COLO668 (cell line): ENCODE measurements at regions not wholly inside any gene's neighbourhood (a gene's known extent, or its start where the extent isn't known, plus 50 kb on each side); places are given as distances from the start of the nearest gene placed in this dataset.
A peak's percentile ranks its signal among the peaks of the same experiment; 100 is the strongest.

ENCODE experiments used
- DNase-seq: peaks from one replicate; lab custom pipeline; 2025; ENCODE audit not compliant: unreplicated experiment; lab: John Stamatoyannopoulos, UW

DNA sequence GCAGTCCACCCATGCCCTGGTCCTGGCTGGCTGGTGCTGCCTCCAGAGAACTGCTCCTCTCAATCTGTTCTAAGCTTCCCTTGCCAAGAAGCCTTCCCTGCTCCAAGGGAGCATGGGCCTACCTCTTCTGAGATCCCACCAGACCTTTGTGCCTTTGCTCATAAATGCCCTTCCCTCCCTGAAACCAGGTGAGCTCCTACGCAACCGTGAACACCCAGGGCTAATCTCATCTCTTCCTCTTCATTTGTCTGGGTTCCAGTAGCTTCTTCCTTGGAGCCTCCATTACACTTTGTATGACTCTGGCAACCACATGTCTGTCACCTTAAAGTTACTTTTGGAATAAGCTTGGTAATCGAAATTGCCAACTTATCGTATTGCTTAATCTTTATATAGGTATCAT lies 270.6 kb downstream of the PBX3 start:
- no peak for DNase-seq

DNA sequence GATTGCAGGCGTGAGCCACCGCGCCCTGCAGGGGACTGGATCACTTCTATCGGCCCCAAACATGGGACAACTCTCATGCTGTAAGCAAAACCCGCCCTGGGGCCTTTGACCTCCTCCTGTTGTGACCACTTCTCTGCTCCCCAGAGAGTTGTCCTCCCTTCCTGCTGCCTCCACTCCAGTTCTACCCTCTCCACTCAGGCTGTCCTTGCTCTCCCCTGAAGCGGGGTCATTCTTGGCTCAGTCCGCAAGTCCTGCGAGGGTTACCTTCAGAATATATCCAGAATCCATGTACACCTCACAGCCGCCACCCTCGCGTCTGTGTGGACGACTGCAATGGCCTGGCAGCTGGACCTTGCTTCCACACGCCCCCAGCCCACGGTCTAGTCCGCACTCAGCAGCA lies 273.7 kb downstream of the PBX3 start:
- DNase-seq, result no peak

DNA sequence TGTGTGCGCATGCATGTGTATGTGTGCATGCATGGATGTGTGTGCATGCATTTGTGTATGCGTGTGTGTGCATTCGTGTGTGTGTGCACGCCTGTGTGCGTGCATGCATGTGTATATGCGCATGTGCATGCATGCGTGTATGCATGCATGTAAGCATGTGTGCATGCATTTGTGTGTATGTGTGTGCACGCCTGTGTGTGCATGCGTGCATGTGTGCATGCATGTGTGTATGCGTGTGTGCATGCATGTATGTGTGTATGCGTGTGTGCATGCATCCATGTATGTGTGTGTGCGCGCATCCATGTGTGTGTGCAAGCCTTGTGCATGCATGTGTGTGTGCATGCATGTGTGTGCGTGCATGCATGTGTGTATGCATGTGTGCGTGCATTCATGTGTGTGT lies 276.8 kb downstream of the PBX3 start:
- DNase-seq, result no peak

DNA sequence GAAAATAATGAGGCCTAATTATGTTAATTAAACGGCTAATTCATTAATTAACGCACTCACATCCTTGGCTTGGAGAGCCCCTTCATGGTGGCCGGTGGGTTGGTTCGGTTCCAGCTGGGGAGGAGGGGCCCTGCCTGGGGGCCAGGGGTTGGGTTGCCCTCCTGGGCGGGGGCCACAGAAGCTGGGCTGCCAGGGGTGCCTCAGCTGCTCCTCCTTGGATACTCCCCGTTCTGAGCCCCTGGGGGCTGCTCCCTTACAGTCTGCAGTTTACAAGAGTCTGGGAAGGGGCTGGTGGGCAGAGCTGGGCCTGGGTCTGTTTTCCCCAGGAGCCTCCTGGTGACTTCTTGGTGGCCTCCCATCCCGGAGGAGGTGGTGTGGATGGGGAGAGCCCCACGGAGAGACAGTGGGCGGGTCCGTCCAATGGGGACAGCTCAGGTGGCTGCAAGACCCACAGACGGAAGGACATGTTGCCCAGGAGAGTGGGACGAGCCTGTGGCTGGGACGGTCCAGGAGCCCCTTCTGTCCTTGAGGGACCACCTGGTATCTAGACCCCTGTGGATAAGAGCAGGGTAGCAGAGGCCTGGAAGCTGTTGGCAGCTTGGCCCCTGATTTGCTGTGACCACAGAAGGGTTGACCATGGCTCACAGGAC lies 277.5 kb downstream of the PBX3 start:
- no peak for DNase-seq

DNA sequence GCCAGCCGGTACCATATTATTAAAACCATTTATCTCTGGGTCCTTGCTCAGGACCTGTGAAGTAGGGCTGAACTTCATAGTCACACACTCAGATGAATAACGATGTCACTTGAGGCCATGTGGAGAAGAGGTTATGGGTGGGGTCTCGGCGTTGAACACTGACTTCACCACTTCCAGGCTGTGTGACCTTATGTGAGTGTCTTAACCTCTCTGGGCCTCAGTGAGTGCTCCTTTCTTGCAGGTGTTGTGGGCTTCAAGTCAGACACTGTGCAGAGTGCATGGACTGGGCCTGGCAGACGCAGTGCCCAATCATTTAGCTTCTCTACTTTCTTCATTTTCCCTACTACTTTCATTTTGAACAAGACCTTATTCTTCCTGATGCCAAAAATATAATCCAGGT lies 278.8 kb downstream of the PBX3 start:
- no peak for DNase-seq

DNA sequence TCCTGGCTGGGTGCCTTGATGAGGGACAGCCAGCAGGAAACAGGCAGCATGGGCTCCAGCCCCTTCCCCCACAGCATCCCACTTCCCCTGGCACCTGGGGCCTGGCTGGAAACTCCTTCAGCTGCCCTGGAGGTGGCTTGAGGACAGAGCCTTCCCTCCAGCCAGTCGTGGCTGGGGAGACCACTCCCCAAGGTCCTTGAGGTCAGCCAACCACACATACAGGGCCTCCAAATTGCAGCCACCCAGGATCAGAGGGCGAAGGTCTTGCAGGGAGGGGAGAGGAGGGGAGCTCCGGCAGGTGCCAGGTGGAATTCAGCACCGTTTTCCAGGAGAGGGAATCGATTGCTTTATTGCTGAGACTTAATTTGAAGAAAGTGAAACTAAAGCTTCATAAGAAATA lies 280.4 kb downstream of the PBX3 start:
- peak; percentile 9 for DNase-seq

DNA sequence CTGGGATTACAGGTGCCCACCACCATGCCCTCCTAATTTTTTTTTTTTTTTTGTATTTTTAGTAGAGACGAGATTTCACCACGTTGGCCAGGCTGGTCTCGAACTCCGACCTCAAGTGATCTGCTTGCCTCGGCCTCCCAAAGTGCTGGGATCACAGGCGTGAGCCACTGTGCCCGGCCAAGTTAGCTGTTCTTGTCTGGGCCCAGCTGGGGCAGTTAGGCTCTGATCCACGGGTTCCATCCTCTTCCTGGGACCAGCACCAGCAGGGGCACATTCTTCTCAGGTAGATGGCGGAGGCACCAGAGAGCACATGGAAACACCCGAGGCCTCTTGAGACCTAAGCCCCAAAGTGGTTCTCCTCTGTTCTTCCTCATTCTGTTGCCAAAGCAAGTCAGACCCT lies 281.6 kb downstream of the PBX3 start:
- no peak for DNase-seq

DNA sequence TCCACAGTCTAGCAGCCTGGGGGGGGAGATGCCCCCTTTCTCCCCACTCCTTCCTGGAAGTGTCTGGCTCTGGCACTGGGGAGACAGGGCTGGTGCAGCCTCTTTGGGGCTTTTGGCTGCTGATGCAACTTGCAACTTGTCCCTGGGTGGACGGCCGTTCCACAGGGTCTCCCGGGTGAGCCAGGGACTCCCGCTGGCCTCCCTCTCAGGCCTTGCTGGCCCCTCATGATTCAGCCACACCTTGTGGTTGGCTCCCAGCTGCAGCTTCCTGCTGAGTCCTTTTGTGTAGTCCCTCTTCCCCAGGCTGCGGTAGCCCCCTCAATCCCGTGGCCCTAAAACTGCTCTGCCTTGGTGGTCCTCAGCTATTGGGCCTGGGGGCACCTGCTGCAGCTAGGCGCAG lies 283.5 kb downstream of the PBX3 start:
- DNase-seq, result no peak

DNA sequence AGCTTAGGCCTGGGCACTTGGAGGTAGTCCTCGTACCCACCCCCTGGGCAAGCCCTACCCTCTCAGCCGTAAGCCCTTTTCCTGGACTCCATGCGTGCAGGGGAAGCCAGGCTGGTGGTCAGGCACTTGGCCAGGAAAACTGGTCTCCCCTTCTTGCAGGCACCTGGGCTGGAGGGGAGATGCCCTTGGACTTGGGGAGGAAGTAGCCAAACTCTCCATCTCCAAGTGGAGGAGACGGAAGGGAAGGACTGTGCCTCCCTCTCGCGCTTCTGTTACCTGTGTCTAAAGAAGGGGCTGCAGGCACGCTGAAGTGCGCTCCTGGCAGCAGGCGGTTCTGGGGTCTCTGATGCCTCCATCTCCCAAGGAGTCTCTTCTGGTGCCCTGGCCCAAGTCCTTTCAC lies 283.9 kb downstream of the PBX3 start:
- no peak for DNase-seq

DNA sequence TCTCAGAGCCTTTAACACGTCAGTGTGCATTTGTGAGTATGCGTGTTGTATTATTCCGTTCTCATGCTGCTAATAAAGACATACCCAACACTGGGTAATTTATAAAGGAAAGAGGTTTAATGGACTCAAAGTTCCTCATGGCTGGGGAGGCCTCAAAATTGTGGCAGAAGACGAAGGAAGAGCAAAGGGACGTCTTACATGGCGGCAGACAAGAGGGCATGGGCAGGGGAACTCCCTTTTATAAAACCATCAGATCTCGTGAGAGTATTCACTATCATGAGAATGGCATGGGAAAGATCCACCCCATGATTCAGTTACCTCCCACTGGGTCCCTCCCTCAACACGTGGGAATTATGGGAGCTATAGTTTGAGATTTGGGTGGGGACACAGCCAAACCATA lies 285.0 kb downstream of the PBX3 start:
- no peak for DNase-seq

DNA sequence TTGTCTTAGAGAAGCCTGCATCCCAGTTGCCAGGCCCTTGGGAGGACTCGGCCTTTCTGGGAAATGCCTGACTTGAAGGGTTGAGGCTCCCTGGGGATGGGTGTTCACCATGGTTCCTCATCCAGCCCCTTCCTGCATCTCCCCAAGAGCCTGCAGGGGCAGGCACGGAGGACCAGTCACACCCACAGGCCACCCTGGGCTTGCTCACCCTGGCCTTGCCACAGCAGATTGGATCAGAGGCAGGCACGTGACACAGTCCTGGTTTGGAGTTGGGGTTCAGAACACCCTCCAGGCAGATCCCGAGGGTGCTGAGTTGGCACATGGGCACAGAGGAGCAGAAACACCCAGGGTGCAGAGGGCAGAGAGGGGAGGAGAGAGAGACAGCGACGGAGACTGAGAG lies 286.1 kb downstream of the PBX3 start:
- no peak for DNase-seq

DNA sequence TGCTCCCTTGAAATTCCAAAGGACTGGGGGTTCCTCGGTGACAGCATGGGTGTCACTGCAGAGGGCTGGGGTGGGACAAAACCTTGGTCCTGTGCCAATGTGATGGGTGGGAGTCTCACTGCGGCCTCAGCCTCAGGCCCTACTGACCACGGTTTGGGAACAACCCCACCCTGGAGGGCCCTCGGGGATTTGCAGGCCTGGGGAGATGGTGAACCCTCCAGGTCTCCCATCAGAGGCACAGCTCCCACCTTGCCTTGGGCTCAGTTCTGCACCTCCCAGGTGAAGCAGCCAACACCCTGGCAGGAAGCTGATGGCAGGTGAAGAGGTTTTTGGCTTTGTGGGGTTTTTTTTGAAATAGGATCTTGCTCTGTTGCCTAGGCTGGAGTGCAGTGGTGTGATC lies 286.8 kb downstream of the PBX3 start:
- no peak for DNase-seq

DNA sequence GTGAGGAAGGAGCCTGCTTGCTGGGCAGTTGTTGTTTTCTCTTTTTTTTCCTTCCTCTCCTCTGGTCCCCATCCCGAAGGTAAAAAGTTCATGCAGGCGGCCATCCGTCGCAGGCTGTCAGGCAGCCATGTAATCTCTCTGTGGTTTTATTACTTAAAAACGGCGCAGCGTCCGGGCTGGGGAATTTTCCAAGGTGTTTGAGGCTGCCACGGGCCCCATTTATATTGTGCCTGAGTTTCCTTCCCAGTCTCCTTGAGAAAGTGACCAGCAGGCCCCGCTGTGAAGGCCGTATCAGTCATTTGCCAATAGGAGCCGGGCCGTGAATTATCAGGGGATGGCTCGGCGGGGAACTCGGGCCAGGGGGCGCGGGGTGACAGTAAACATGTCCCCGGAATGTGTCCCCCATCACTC lies 289.7 kb downstream of the PBX3 start:
- DNase-seq, result no peak

DNA sequence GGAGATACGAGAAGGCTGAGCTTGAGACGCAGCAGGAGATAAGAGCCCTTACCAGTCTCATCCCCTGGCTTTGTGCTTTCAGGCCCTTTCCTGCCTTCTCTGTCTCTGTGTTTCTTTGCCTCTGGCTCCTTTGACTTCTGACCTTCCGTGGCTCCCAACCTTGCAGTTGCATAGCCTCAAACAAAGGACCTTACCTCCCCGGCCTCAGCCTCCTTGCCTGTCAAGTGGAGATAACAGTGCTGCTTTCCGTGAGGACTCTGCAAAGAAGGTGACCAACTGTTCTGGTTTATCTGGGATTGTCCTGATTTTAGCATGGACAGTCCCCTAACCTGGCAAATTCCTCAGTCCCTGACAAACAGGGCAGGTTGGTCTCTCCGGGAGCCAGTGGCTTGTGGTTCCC lies 287.8 kb upstream of the MVB12B start:
- DNase-seq, result no peak

DNA sequence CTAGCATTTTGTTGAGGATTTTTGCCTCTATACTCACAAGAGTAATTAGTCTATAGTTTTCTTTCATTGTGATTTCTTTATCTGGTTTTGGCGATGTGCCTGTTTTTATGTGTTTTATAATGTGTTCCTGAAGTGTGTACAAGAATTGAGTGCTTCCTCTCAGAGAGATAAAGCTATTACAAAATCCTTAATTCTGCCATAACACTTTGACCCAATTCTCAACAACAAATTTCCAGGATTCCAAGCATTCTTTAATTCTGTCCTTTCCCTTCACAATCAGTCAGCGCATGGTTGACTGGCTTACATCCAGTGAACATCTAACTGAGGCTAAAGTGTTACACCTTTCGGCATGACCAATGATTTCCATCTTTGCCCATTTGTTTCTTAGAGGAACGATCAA lies 282.9 kb upstream of the MVB12B start:
- no peak for DNase-seq

DNA sequence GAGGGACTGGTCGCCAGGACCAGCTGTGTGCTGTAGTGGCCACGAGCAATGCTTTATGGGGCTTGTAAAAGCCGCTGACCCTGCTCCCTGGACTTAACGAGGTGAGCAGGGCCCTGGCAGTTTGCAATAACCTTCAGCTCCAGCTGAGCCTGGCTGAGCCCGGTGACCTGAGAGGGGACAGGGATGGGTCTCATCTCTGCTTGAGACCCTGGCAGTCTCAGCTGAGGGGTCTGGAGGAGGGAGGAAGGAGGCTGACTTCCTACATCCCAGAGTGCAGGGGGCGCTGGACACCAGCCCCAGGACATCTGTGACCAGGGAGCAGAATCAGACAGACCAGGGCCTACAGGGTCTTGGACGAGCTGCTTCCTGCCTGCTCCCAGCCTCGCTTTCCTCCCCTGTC lies 277.5 kb upstream of the MVB12B start:
- DNase-seq, result no peak

DNA sequence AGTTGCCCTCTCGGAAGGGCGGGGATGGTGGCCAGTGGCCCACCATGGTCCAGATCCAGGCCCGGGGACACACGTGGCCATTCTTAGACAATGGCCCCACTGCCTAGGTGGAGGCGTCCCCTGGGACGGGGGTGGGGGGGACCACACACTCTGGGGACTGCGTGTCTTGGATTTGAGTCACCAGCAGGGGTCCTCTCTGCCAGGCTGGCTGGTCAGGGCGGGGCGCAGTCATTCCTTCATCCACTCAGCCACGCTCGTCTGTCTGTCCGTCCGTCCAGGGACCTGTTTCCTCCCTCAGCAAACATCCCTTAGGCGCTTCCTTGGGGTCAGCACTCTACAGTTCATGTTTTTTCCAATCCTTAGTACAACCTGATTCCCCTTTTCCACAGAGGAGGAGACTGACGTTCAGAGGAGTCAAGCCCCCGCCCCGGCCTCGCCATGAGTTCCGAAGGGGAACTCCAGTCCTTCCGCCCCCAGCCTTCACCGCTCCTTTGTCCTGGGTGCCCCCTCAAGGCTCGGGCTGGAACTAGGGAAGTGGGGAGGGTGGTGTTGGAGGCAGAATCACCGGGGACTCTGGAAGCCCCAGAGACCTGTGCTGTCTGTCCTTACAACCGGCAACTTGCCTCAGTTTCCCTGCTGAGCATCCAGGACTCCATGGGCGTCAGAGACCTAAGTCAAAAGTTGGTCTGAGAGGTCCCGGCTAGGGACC lies 276.6 kb upstream of the MVB12B start:
- no peak for DNase-seq

DNA sequence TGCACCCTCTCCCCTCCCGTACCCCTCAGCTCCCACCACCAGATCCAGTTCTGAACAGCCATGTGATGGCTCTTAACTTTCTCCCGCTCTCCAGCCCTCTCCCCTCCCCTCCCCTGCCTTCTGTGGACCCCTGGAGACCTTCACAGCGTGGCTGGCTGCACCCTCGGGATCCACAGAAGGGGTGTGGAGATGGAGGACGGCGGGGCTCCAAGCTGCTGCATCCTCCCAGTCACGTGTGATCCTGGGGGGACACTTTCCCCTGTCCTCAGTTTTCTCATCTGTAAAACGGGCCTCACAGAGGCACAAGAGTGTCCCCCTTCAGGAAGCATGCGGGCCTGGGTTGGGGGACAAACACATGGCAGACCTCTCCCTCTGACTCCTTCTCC lies 276.0 kb upstream of the MVB12B start:
- no peak for DNase-seq

DNA sequence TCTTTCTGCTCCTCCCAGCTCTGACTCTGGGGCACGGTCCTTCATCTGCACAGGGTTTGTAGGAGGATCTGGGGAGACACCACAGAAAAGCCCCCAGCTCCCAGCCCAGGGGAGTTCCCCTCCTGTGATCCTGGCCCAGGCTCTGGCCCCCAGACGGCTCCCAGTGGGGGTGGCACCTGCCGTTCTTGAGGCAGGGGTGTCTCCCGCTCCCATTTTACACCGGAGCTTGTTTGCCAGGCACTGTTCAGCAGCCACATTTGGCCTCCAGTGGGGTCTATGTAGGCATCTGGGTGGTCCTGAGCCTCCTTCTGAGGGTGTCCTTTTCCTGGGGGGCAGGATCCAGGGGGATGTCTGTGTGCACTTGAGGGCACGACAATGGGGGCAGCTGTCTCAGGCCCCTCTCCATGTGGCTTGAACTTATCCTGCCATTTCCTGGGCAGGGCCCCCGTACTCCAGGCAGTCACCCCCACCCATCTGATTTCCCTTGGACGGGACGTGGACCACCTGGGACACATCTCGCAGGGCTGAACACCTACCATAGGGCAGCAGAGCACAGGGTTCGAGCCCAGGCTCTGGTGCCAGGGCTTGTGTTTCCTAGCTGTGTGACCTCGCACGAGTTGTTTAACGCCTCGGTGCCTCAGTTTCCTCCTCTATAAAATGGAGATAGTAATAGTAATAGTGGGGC lies 275.0 kb upstream of the MVB12B start:
- no peak for DNase-seq

DNA sequence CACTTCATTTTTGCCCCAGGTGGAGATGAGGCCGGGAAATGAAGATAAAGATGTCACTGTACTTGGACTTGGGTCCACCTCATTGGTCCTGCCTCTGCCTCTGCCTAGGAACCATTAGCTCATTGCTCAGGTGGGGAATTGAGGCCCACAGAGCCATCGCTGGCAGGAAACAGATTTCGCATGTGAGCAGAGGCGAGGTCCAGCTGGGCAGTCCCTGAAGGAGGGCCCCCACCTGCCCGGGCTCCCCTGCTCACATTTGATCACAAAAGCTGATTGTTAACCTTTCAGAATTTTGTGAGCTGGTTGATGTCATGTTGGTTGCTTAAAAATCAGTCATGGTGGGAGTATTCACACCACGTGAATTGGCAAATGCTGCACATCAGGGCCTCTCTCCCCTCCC lies 273.8 kb upstream of the MVB12B start:
- DNase-seq, result no peak

DNA sequence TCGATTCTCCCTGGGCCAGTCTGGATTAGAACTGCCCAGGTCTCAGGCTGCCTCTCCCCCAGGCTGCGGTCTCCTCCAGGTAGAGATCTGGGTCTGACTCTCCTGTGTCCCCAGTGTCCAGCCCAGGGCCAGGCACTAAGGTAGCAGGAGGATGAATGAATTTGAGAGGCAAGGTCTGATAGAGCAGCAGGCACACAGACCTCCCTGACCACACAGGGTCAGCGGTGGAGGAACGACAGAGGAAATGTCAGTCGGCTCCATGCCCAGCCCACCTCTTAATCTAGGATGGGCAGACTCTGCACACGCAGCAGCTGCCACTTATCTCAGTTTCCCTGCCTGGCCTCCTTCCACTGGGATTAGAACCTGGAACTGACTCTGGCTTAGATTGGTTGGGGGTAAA lies 272.7 kb upstream of the MVB12B start:
- DNase-seq, result no peak

DNA sequence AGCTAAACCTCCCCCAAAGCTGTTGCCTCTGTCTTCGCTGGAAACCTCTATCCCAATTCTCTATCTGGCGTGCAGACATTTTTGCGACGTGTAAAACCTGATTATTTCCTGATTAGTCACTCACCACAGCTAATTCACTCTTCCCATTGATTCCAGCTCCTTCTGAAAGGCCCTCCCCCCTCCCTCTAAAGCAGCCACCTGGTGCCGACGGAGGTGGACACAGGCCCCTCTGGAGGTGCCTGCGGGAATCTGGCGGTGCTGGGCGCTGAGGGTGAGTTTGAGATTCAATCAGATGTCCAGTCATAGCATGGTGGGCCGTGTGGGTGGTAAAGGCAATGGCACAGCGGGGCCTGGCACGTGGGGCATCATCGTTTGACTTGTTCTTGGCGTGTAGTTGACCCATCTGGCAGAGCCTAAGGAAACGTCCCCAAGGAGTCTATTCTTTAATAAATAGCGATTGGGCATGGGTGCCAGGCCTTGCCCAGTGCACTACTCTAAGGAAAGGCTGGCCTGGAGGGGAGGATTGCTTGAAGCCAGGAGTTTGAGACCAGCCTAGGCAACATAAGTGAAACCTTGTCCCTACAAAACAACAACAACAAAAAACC lies 271.1 kb upstream of the MVB12B start:
- no peak for DNase-seq
